ENCODE measurements at regions not wholly inside any gene's neighbourhood (a gene's known extent, or its start where the extent isn't known, plus 50 kb on each side); places are given as distances from the start of the nearest gene placed in this dataset.

- TF ChIP-seq, protein P1, sequence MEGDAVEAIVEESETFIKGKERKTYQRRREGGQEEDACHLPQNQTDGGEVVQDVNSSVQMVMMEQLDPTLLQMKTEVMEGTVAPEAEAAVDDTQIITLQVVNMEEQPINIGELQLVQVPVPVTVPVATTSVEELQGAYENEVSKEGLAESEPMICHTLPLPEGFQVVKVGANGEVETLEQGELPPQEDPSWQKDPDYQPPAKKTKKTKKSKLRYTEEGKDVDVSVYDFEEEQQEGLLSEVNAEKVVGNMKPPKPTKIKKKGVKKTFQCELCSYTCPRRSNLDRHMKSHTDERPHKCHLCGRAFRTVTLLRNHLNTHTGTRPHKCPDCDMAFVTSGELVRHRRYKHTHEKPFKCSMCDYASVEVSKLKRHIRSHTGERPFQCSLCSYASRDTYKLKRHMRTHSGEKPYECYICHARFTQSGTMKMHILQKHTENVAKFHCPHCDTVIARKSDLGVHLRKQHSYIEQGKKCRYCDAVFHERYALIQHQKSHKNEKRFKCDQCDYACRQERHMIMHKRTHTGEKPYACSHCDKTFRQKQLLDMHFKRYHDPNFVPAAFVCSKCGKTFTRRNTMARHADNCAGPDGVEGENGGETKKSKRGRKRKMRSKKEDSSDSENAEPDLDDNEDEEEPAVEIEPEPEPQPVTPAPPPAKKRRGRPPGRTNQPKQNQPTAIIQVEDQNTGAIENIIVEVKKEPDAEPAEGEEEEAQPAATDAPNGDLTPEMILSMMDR (IDR thresholded peaks at IDR 0.05; ENCODE audit: low read depth, low read length): no peak
- TF ChIP-seq EZH2phosphoT487 (IDR thresholded peaks at IDR 0.05; ENCODE audit: low read depth): no peak
Observed at GRCh38 chr15:89398896-89399237, 64.2 kb upstream of the POLG start.

Data from OCI-LY3 (cell line).